ACC112 (cell line): ENCODE measurements at regions not wholly inside any gene's neighbourhood (a gene's known extent, or its start where the extent isn't known, plus 50 kb on each side); places are given as distances from the start of the nearest gene placed in this dataset.
"Not testable (repeated sequence)": the region's sequence is repeated elsewhere in the genome, so short reads cannot be mapped to it uniquely, and the experiment has no call there.

ENCODE experiments used
- H2AFZ ChIP-seq: fragments of 200-600 bp; sonication (generic); one replicate; pipeline ENCODE4 v1.6.0; 2017; ENCODE audit warnings: antibody characterized with exemption, low read length; ENCODE audit not compliant: unreplicated experiment
- H3K27ac ChIP-seq: fragments of 200-600 bp; sonication (generic); 2 replicates; pipeline ENCODE4 v1.5.1; 2014; ENCODE audit warnings: low read depth, mild to moderate bottlenecking, antibody characterized with exemption, low read length, moderate library complexity
- H3K27me3 ChIP-seq: fragments of 200-600 bp; sonication (generic); 2 replicates; pipeline ENCODE4 v1.6.1; 2014; ENCODE audit warnings: mild to moderate bottlenecking, antibody characterized with exemption, low read length, moderate library complexity, mixed read lengths; ENCODE audit not compliant: insufficient read depth
- H3K36me3 ChIP-seq: fragments of 200-600 bp; sonication (generic); 2 replicates; pipeline ENCODE4 v1.6.1; 2016; ENCODE audit warnings: mild to moderate bottlenecking, antibody characterized with exemption, low read length, moderate library complexity, mixed read lengths; ENCODE audit not compliant: insufficient read depth
- H3K4me1 ChIP-seq: fragments of 200-600 bp; sonication (generic); one replicate; pipeline ENCODE4 v1.6.1; 2016; ENCODE audit warnings: low read length, mixed read lengths; ENCODE audit not compliant: insufficient read depth, unreplicated experiment, control insufficient read depth
- H3K4me3 ChIP-seq: fragments of 200-600 bp; sonication (generic); 2 replicates; pipeline ENCODE4 v1.5.1; 2014; ENCODE audit warnings: mild to moderate bottlenecking, low read depth, low read length
- H3K79me2 ChIP-seq: fragments of 200-600 bp; sonication (generic); one replicate; pipeline ENCODE4 v1.6.0; 2016; ENCODE audit warnings: low read length; ENCODE audit not compliant: control insufficient read depth, unreplicated experiment, insufficient read depth

DNA sequence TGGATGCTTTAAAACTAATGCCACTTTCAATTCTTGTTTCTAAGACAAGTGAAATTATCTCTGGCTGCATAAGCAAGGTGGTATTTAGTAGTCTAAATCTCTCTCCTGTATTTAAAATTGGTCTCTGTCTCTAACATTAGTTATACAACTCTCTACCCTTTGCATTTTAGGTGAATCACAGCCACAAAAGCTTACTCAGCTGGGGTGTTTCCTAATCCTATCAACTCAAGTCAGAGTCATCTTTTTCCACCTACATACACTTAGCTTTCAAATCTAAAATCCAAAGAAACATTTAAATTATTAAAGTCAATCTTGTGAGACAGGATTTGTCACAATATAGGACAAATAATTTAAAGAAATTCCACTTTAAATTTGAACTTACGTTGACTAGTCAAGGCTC is 255.1 kb upstream of the CXADR start:
- peaks cover 22% of the 10 kb centered on the region for H3K27me3 ChIP-seq
- no peaks in the 10 kb centered on the region for H3K4me1 ChIP-seq
- no peaks in the 10 kb centered on the region for H3K36me3 ChIP-seq
- no peak overlapping the region for H3K27ac ChIP-seq
- no peaks in the 10 kb centered on the region for H3K79me2 ChIP-seq
- no peak overlapping the region for H2AFZ ChIP-seq
- H3K4me3 ChIP-seq, result no peak overlapping the region

DNA sequence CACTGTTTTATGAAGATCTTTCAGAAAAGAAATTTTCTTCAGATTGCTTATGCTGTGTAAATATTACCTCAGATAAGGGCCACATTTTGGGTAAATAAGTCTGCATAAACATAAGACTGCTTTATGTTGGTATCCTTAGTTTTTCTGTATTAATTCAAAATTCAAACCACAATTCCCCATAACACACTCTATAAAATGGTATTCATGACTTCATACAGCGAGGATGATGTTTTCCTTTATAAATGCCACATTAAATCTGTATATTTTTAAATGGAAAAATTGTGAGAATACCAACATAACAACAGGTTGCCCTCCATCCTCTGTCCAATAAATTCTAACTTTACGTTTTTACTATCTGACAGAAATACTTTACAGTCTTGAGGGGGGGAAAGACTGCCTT is 248.7 kb upstream of the CXADR start:
- Histone ChIP-seq H3K27me3 (peaks cover 14% of the 10 kb centered on the region), H3K4me1 (no peaks in the 10 kb centered on the region), H3K79me2 (no peaks in the 10 kb centered on the region), H3K27ac (no peak overlapping the region), H3K36me3 (no peaks in the 10 kb centered on the region), H2AFZ (no peak overlapping the region), H3K4me3 (no peak overlapping the region)

GRCh38 chr21:17269760-17270159 is 243.1 kb upstream of the CXADR start:
- no peak overlapping the region for H2AFZ ChIP-seq
- H3K36me3 ChIP-seq, result no peaks in the 10 kb centered on the region
- H3K4me1 ChIP-seq, result no peaks in the 10 kb centered on the region
- no peak overlapping the region for H3K4me3 ChIP-seq
- H3K27ac ChIP-seq, result no peak overlapping the region
- no peaks in the 10 kb centered on the region for H3K27me3 ChIP-seq
- no peaks in the 10 kb centered on the region for H3K79me2 ChIP-seq

GRCh38 chr21:17270229-17270628 is 242.6 kb upstream of the CXADR start:
- Histone ChIP-seq H3K27ac (no peak overlapping the region), H3K4me1 (no peaks in the 10 kb centered on the region), H3K4me3 (no peak overlapping the region), H3K27me3 (no peaks in the 10 kb centered on the region), H3K79me2 (no peaks in the 10 kb centered on the region), H3K36me3 (no peaks in the 10 kb centered on the region), H2AFZ (no peak overlapping the region)

DNA sequence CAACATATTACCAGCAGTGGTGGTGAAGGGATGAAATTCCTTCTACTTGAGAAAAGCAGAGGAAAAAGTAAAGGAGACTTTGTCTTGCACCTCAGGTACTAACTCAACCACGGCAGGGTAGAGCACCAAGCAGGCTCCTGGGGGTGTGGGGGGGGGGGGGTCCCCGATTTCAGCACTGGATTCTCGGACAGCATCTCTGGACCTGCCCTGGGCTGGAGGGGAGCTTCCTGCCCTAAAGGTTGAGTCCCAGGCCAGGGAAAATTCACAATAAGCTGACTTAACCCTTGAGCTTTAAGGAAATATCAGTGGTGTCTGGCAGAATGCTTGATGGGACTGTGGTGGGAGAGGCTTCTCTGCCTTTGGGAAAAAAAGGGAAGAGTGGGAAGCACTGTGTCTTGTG is 233.2 kb upstream of the CXADR start:
- H3K36me3 ChIP-seq, result no peaks in the 10 kb centered on the region
- no peaks in the 10 kb centered on the region for H3K79me2 ChIP-seq
- no peak overlapping the region for H2AFZ ChIP-seq
- H3K27ac ChIP-seq, result no peak overlapping the region
- H3K4me3 ChIP-seq, result no peak overlapping the region
- no peaks in the 10 kb centered on the region for H3K27me3 ChIP-seq
- no peaks in the 10 kb centered on the region for H3K4me1 ChIP-seq

- not testable (repeated sequence) for H3K4me1 ChIP-seq, H3K4me3 ChIP-seq, H3K79me2 ChIP-seq, H3K27ac ChIP-seq, H3K36me3 ChIP-seq, H2AFZ ChIP-seq, H3K27me3 ChIP-seq
Measured at GRCh38 chr21:17293016-17293562, 219.8 kb upstream of the CXADR start.

GRCh38 chr21:17295997-17296396 is 216.8 kb upstream of the CXADR start:
- Histone ChIP-seq H3K36me3 (no peaks in the 10 kb centered on the region), H3K27me3 (no peaks in the 10 kb centered on the region), H3K27ac (no peak overlapping the region), H2AFZ (no peak overlapping the region), H3K4me3 (no peak overlapping the region), H3K4me1 (no peaks in the 10 kb centered on the region), H3K79me2 (no peaks in the 10 kb centered on the region)

DNA sequence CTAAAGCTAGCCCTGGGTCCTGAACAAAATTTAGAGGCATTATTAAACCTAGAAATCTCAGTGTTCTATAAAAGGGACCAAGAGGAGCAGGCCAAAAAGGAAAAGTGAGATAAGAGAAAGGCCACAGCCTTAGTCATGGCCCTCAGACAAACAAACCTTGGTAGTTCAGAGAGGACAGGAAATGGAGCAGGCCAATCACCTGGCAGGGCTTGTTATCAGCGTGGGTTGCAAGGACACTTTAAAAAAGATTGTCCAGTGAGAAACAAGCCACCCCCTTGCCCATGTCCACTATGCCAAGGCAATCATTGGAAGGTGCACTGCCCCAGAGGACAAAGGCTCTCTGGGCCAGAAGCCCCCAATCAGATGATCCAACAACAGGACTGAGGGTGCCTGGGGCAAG is 213.3 kb upstream of the CXADR start:
- not testable (repeated sequence) for H2AFZ ChIP-seq, H3K27ac ChIP-seq, H3K79me2 ChIP-seq, H3K4me3 ChIP-seq, H3K36me3 ChIP-seq, H3K27me3 ChIP-seq, H3K4me1 ChIP-seq

DNA sequence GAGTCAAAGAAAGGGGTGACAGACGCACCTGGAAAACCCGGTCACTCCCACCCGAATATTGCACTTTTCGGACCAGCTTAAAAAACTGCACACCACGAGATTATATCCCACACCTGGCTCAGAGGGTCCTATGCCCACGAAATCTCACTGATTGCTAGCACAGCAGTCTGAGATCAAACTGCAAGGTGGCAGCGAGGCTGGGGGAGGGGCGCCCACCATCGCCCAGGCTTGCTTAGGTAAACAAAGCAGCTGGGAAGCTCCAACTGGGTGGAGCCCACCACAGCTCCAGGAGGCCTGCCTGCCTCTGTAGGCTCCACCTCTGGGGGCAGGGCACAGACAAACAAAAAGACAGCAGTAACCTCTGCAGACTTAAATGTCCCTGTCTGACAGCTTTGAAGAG is 185.1 kb upstream of the CXADR start:
- not testable (repeated sequence) for H3K27me3 ChIP-seq, H3K4me1 ChIP-seq, H3K36me3 ChIP-seq, H3K27ac ChIP-seq, H2AFZ ChIP-seq, H3K79me2 ChIP-seq, H3K4me3 ChIP-seq

GRCh38 chr21:17334484-17334883 is 178.4 kb upstream of the CXADR start:
- Histone ChIP-seq H3K4me1 (no peaks in the 10 kb centered on the region), H3K79me2 (no peaks in the 10 kb centered on the region), H3K36me3 (no peaks in the 10 kb centered on the region), H2AFZ (no peak overlapping the region), H3K27me3 (0 out of 2 replicates have a peak, but pooled peaks cover 3% of the 10 kb centered on the region), H3K4me3 (no peak overlapping the region), H3K27ac (no peak overlapping the region)

GRCh38 chr21:17340081-17340480 is 172.8 kb upstream of the CXADR start:
- H3K79me2 ChIP-seq, result no peaks in the 10 kb centered on the region
- H2AFZ ChIP-seq, result no peak overlapping the region
- H3K36me3 ChIP-seq, result no peaks in the 10 kb centered on the region
- H3K4me1 ChIP-seq, result no peaks in the 10 kb centered on the region
- H3K27ac ChIP-seq, result no peak overlapping the region
- no peak overlapping the region for H3K4me3 ChIP-seq
- 0 out of 2 replicates have a peak, but pooled peaks cover 3% of the 10 kb centered on the region for H3K27me3 ChIP-seq
